ENCODE measurements at regions not wholly inside any gene's neighbourhood (a gene's known extent, or its start where the extent isn't known, plus 50 kb on each side); places are given as distances from the start of the nearest gene placed in this dataset.
A peak's percentile ranks its signal among the peaks of the same experiment; 100 is the strongest.

DNA sequence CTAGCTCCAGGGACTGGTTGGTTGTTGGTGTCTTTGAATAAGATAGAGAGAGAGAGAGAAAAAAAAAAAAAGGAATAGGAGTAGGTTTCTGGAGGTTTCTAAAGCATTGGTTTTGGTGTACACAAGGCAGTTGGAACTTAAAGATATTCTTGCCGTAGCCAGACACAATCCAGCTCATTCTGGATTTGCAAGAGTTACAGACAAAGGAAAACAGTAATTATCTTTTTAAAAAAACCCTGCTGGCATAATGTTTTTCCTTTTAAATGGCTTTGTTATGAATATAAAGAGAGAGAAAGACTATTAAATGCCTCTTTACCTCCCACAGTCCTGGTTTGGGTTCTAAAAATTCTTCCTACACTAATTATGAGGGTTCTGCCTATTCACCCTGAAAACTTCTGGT is 120.4 kb upstream of the RAG2 start (continued):
- TF ChIP-seq, protein P1, sequence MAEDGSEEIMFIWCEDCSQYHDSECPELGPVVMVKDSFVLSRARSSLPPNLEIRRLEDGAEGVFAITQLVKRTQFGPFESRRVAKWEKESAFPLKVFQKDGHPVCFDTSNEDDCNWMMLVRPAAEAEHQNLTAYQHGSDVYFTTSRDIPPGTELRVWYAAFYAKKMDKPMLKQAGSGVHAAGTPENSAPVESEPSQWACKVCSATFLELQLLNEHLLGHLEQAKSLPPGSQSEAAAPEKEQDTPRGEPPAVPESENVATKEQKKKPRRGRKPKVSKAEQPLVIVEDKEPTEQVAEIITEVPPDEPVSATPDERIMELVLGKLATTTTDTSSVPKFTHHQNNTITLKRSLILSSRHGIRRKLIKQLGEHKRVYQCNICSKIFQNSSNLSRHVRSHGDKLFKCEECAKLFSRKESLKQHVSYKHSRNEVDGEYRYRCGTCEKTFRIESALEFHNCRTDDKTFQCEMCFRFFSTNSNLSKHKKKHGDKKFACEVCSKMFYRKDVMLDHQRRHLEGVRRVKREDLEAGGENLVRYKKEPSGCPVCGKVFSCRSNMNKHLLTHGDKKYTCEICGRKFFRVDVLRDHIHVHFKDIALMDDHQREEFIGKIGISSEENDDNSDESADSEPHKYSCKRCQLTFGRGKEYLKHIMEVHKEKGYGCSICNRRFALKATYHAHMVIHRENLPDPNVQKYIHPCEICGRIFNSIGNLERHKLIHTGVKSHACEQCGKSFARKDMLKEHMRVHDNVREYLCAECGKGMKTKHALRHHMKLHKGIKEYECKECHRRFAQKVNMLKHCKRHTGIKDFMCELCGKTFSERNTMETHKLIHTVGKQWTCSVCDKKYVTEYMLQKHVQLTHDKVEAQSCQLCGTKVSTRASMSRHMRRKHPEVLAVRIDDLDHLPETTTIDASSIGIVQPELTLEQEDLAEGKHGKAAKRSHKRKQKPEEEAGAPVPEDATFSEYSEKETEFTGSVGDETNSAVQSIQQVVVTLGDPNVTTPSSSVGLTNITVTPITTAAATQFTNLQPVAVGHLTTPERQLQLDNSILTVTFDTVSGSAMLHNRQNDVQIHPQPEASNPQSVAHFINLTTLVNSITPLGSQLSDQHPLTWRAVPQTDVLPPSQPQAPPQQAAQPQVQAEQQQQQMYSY (CRISPR knock-in tag; IDR thresholded peaks at IDR 0.05): no peak
- TF ChIP-seq, protein P2, sequence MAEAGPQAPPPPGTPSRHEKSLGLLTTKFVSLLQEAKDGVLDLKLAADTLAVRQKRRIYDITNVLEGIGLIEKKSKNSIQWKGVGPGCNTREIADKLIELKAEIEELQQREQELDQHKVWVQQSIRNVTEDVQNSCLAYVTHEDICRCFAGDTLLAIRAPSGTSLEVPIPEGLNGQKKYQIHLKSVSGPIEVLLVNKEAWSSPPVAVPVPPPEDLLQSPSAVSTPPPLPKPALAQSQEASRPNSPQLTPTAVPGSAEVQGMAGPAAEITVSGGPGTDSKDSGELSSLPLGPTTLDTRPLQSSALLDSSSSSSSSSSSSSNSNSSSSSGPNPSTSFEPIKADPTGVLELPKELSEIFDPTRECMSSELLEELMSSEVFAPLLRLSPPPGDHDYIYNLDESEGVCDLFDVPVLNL (CRISPR knock-in tag; IDR thresholded peaks at IDR 0.05; ENCODE audit: borderline replicate concordance, low read depth): no peak

DNA sequence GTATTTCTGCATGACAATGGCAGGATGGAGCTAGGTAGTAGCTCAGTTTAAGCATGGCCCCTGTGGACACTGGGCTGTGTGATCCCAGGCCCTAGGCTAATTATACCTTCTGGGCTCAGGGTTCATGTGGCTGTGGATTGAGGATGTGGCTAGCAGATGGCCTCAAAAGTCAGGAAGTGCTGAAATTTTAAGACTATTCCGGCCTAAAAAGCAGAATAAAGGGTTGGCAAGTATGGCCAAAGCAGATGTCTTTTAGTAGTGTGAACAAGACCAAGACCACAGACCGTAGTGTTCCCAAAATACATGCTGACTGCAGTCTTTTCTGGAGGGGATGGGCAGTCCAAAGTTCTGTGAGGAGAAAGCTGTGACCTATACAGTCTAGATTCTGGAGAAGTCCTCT is 115.7 kb upstream of the RAG2 start:
- ChIA-PET CTCF (no interaction called here), POLR2A (no interaction called here)
- H3K9me3 Mint-ChIP-seq: peaks cover 78% of the 10 kb centered on the region
- DNase-seq (ENCODE audit: low spot score) (no peak), ATAC-seq (no peak)
- H3K27me3 Mint-ChIP-seq (ENCODE audit: low read depth): peaks cover 16% of the 10 kb centered on the region
- H3K36me3 Mint-ChIP-seq: peaks cover 55% of the 10 kb centered on the region
- peaks cover 8% of the 10 kb centered on the region; the same call in 1 of the 2 replicates for H3K4me1 Mint-ChIP-seq
- H3K4me3 Mint-ChIP-seq: no peak overlapping the region
- no peak overlapping the region for H3K27ac Mint-ChIP-seq
- TF ChIP-seq CREB1 (CRISPR knock-in tag; IDR thresholded peaks at IDR 0.05) (no peak), SMAD4 (CRISPR knock-in tag; IDR thresholded peaks at IDR 0.05) (no peak), NFYB (CRISPR knock-in tag; conservative IDR thresholded peaks at IDR 0.05; ENCODE audit: low read depth) (no peak), ZNF263 (CRISPR knock-in tag; IDR thresholded peaks at IDR 0.05; ENCODE audit: low read depth) (no peak), ZNF121 (CRISPR knock-in tag; IDR thresholded peaks at IDR 0.05) (no peak)

DNA sequence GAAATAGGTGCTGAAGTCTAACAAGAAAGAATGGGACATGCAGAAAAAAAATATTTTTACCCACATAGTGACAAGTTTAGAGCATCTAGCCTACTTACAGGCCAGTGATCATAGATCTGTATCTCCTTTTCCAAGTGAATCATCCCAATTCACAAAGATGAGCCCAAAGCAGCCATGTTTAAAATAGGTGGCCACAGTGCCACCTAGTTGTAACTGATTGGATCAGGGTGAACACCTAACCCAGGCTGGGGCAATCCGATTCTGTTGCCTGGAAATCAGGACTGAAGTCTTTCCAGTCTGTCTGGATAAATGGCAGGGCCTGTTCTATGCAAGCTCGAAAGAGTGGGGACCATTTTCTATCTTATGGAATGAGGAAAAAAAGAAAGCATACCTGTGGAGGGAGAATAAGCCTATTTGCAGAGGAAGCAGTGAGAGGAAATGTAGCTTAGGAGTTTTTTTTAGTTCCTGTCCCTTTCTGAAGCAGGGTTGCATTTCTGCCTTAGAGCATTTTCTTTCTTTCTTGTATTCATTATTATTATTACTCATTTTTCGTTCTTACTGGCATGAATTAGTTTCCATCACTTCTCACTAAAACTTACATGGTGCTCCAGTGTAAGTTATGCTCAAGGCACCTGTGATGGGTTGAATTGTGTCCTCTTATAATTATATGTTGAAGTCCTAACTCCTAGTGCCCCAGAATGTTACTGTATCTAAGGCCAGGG is 113.2 kb upstream of the RAG2 start:
- H3K4me1 Mint-ChIP-seq: no peaks in the 10 kb centered on the region
- TF ChIP-seq, protein P3, sequence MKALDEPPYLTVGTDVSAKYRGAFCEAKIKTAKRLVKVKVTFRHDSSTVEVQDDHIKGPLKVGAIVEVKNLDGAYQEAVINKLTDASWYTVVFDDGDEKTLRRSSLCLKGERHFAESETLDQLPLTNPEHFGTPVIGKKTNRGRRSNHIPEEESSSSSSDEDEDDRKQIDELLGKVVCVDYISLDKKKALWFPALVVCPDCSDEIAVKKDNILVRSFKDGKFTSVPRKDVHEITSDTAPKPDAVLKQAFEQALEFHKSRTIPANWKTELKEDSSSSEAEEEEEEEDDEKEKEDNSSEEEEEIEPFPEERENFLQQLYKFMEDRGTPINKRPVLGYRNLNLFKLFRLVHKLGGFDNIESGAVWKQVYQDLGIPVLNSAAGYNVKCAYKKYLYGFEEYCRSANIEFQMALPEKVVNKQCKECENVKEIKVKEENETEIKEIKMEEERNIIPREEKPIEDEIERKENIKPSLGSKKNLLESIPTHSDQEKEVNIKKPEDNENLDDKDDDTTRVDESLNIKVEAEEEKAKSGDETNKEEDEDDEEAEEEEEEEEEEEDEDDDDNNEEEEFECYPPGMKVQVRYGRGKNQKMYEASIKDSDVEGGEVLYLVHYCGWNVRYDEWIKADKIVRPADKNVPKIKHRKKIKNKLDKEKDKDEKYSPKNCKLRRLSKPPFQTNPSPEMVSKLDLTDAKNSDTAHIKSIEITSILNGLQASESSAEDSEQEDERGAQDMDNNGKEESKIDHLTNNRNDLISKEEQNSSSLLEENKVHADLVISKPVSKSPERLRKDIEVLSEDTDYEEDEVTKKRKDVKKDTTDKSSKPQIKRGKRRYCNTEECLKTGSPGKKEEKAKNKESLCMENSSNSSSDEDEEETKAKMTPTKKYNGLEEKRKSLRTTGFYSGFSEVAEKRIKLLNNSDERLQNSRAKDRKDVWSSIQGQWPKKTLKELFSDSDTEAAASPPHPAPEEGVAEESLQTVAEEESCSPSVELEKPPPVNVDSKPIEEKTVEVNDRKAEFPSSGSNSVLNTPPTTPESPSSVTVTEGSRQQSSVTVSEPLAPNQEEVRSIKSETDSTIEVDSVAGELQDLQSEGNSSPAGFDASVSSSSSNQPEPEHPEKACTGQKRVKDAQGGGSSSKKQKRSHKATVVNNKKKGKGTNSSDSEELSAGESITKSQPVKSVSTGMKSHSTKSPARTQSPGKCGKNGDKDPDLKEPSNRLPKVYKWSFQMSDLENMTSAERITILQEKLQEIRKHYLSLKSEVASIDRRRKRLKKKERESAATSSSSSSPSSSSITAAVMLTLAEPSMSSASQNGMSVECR (CRISPR knock-in tag; IDR thresholded peaks at IDR 0.05; ENCODE audit: borderline replicate concordance): no peak
- no peak for TF ChIP-seq TEAD1 (CRISPR knock-in tag; IDR thresholded peaks at IDR 0.05)
- no peak for TF ChIP-seq GABPB1 (CRISPR knock-in tag; IDR thresholded peaks at IDR 0.05)
- TF ChIP-seq, protein P4, sequence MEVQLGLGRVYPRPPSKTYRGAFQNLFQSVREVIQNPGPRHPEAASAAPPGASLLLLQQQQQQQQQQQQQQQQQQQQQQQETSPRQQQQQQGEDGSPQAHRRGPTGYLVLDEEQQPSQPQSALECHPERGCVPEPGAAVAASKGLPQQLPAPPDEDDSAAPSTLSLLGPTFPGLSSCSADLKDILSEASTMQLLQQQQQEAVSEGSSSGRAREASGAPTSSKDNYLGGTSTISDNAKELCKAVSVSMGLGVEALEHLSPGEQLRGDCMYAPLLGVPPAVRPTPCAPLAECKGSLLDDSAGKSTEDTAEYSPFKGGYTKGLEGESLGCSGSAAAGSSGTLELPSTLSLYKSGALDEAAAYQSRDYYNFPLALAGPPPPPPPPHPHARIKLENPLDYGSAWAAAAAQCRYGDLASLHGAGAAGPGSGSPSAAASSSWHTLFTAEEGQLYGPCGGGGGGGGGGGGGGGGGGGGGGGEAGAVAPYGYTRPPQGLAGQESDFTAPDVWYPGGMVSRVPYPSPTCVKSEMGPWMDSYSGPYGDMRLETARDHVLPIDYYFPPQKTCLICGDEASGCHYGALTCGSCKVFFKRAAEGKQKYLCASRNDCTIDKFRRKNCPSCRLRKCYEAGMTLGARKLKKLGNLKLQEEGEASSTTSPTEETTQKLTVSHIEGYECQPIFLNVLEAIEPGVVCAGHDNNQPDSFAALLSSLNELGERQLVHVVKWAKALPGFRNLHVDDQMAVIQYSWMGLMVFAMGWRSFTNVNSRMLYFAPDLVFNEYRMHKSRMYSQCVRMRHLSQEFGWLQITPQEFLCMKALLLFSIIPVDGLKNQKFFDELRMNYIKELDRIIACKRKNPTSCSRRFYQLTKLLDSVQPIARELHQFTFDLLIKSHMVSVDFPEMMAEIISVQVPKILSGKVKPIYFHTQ (CRISPR knock-in tag; IDR thresholded peaks at IDR 0.05): no peak
- TF ChIP-seq ZNF396 (CRISPR knock-in tag; IDR thresholded peaks at IDR 0.05; ENCODE audit: borderline replicate concordance): no peak
- TF ChIP-seq, protein P5, sequence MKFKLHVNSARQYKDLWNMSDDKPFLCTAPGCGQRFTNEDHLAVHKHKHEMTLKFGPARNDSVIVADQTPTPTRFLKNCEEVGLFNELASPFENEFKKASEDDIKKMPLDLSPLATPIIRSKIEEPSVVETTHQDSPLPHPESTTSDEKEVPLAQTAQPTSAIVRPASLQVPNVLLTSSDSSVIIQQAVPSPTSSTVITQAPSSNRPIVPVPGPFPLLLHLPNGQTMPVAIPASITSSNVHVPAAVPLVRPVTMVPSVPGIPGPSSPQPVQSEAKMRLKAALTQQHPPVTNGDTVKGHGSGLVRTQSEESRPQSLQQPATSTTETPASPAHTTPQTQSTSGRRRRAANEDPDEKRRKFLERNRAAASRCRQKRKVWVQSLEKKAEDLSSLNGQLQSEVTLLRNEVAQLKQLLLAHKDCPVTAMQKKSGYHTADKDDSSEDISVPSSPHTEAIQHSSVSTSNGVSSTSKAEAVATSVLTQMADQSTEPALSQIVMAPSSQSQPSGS (CRISPR knock-in tag; IDR thresholded peaks at IDR 0.05; ENCODE audit: borderline replicate concordance, low read depth): no peak
- no peak overlapping the region for H3K4me3 Mint-ChIP-seq
- DNase-seq (ENCODE audit: low spot score): no peak
- peaks cover 78% of the 10 kb centered on the region for H3K9me3 Mint-ChIP-seq
- POLR2A ChIA-PET: no interaction called here
- peaks cover 64% of the 10 kb centered on the region for H3K36me3 Mint-ChIP-seq
- H3K27me3 Mint-ChIP-seq (ENCODE audit: low read depth): peaks cover 18% of the 10 kb centered on the region
- CTCF ChIA-PET: interaction anchor here (1.1 to 1.5 kb wide), 2 partner anchors 9 to 36 kb away, joined by 3 to 6 read pairs; no protein-coding TSS in a partner anchor
- ATAC-seq: peak; percentile 39; the same call in 1 of the 2 replicates
- H3K27ac Mint-ChIP-seq: no peak overlapping the region

Measured in WTC11 (cell line).